GM23248 (cell line): ENCODE measurements at regions not wholly inside any gene's neighbourhood (a gene's known extent, or its start where the extent isn't known, plus 50 kb on each side); places are given as distances from the start of the nearest gene placed in this dataset.

ENCODE experiments used
- EZH2 ChIP-seq: fragments of 200-600 bp; sonication (generic); IDR thresholded peaks from 2 replicates; pipeline ENCODE4 v1.6.1; 2018; ENCODE audit warnings: antibody characterized with exemption, mild to moderate bottlenecking; ENCODE audit not compliant: insufficient read depth, poor library complexity, severe bottlenecking
- EZH2phosphoT487 ChIP-seq: fragments of 200-600 bp; sonication (generic); IDR thresholded peaks from 2 replicates; pipeline ENCODE4 v1.6.1; 2018; ENCODE audit warnings: antibody characterized with exemption, moderate library complexity, mild to moderate bottlenecking, low read depth; ENCODE audit not compliant: insufficient read depth

- TF ChIP-seq EZH2: no peak
- no peak for TF ChIP-seq EZH2phosphoT487
Observed at GRCh38 chr1:82549841-82550240, 749.1 kb downstream of the ADGRL2 start.
